ENCODE measurements at regions not wholly inside any gene's neighbourhood (a gene's known extent, or its start where the extent isn't known, plus 50 kb on each side); places are given as distances from the start of the nearest gene placed in this dataset.
A peak's percentile ranks its signal among the peaks of the same experiment; 100 is the strongest.

GRCh38 chr7:10472115-10472514 is 501.6 kb upstream of the PHF14 start:
- Histone ChIP-seq H2AFZ (ENCODE audit: low read depth, low read length) (no peak overlapping the region), H3K9ac (ENCODE audit: low read length) (no peak overlapping the region)

GRCh38 chr7:10473569-10473968 is 500.1 kb upstream of the PHF14 start:
- Histone ChIP-seq H3K4me2 (ENCODE audit: low read length) (no peak overlapping the region), H2AFZ (ENCODE audit: low read depth, low read length) (no peak overlapping the region), H3K79me2 (replicated peaks; ENCODE audit: insufficient read depth, low read length) (no peaks in the 10 kb centered on the region)
- no peak for TF ChIP-seq MXI1 (conservative IDR thresholded peaks at IDR 0.05; ENCODE audit: poor library complexity, severe bottlenecking)
- no peak for TF ChIP-seq REST (IDR thresholded peaks at IDR 0.05; ENCODE audit: borderline replicate concordance)
- TF ChIP-seq EZH2 (IDR thresholded peaks at IDR 0.05; ENCODE audit: borderline replicate concordance, insufficient read depth, low read length, poor library complexity, severe bottlenecking): no peak
- TF ChIP-seq EP300 (conservative IDR thresholded peaks at IDR 0.05; ENCODE audit: poor library complexity, severe bottlenecking): no peak
- no peak for TF ChIP-seq SMC3 (conservative IDR thresholded peaks at IDR 0.05; ENCODE audit: poor library complexity)
- no peak for TF ChIP-seq TAF1 (IDR thresholded peaks at IDR 0.05; ENCODE audit: low read depth)
- TF ChIP-seq RAD21 (conservative IDR thresholded peaks at IDR 0.05): no peak

More at GRCh38 chr7:10472115-10472514, 501.6 kb upstream of the PHF14 start:
- H3F3A ChIP-seq (ENCODE audit: insufficient read depth, low read length, poor library complexity, severe bottlenecking): no peaks in the 10 kb centered on the region
- no peak overlapping the region for H3K4me3 ChIP-seq (ENCODE audit: low read length)
- no peaks in the 10 kb centered on the region for H3K36me3 ChIP-seq (ENCODE audit: insufficient read depth, low read length)
- no peak overlapping the region for H3K27ac ChIP-seq (ENCODE audit: low read length)
- TF ChIP-seq POLR2AphosphoS5 (IDR thresholded peaks at IDR 0.05) (peak; percentile 87), EP300 (conservative IDR thresholded peaks at IDR 0.05; ENCODE audit: poor library complexity, severe bottlenecking) (peak; percentile 93), RAD21 (conservative IDR thresholded peaks at IDR 0.05) (no peak), MXI1 (conservative IDR thresholded peaks at IDR 0.05; ENCODE audit: poor library complexity, severe bottlenecking) (no peak), REST (IDR thresholded peaks at IDR 0.05; ENCODE audit: borderline replicate concordance) (peak; percentile 62), SMC3 (conservative IDR thresholded peaks at IDR 0.05; ENCODE audit: poor library complexity) (no peak), CTCF (IDR thresholded peaks at IDR 0.05; ENCODE audit: poor library complexity, severe bottlenecking) (no peak), EZH2 (IDR thresholded peaks at IDR 0.05; ENCODE audit: borderline replicate concordance, insufficient read depth, low read length, poor library complexity, severe bottlenecking) (no peak)
- H3K4me2 ChIP-seq (ENCODE audit: low read length): no peak overlapping the region
- H3K79me2 ChIP-seq (replicated peaks; ENCODE audit: insufficient read depth, low read length): no peaks in the 10 kb centered on the region
- H3K9me2 ChIP-seq (ENCODE audit: insufficient read depth, low read length): no peaks in the 10 kb centered on the region
- H3K27me3 ChIP-seq (ENCODE audit: insufficient read depth, low read depth, low read length): no peaks in the 10 kb centered on the region
- no peaks in the 10 kb centered on the region for H4K20me1 ChIP-seq (ENCODE audit: insufficient read depth)
- H3K9me3 ChIP-seq (ENCODE audit: low read length): no peaks in the 10 kb centered on the region

More at GRCh38 chr7:10473569-10473968, 500.1 kb upstream of the PHF14 start:
- no peaks in the 10 kb centered on the region for H3K9me3 ChIP-seq (ENCODE audit: low read length)
- no peaks in the 10 kb centered on the region for H3K27me3 ChIP-seq (ENCODE audit: insufficient read depth, low read depth, low read length)
- no peaks in the 10 kb centered on the region for H3K36me3 ChIP-seq (ENCODE audit: insufficient read depth, low read length)
- no peaks in the 10 kb centered on the region for H4K20me1 ChIP-seq (ENCODE audit: insufficient read depth)
- no peak overlapping the region for H3K27ac ChIP-seq (ENCODE audit: low read length)
- no peak overlapping the region for H3K4me3 ChIP-seq (ENCODE audit: low read length)
- no peak overlapping the region for H3K9ac ChIP-seq (ENCODE audit: low read length)
- H3F3A ChIP-seq (ENCODE audit: insufficient read depth, low read length, poor library complexity, severe bottlenecking): no peaks in the 10 kb centered on the region
- H3K9me2 ChIP-seq (ENCODE audit: insufficient read depth, low read length): no peaks in the 10 kb centered on the region

All from neural cell (in vitro differentiated cells).